HG02759 (cell line): ENCODE measurements at regions not wholly inside any gene's neighbourhood (a gene's known extent, or its start where the extent isn't known, plus 50 kb on each side); places are given as distances from the start of the nearest gene placed in this dataset.
"Not testable (repeated sequence)": the region's sequence is repeated elsewhere in the genome, so short reads cannot be mapped to it uniquely, and the experiment has no call there.

Experiments used
- ATAC-seq: cut with Tn5 transposase; IDR thresholded peaks from one replicate; pipeline ENCODE4 v1.9.1; 2021; ENCODE audit warnings: mild to moderate bottlenecking, moderate library complexity; ENCODE audit not compliant: unreplicated experiment

GRCh38 chr6:57860481-57861315 is 543.3 kb downstream of the PRIM2 start:
- ATAC-seq, result not testable (repeated sequence)

- ATAC-seq, result not testable (repeated sequence)
Observed at GRCh38 chr6:57870083-57870482, 552.7 kb downstream of the PRIM2 start.

- not testable (repeated sequence) for ATAC-seq
Observed at GRCh38 chr6:57873424-57873823, 556.0 kb downstream of the PRIM2 start.

GRCh38 chr6:57876659-57877058 is 559.2 kb downstream of the PRIM2 start:
- not testable (repeated sequence) for ATAC-seq

GRCh38 chr6:57877729-57878128 is 560.3 kb downstream of the PRIM2 start:
- not testable (repeated sequence) for ATAC-seq

GRCh38 chr6:57878792-57879191 is 561.4 kb downstream of the PRIM2 start:
- not testable (repeated sequence) for ATAC-seq

GRCh38 chr6:57898850-57899249 is 581.4 kb downstream of the PRIM2 start:
- ATAC-seq, result peak; percentile 82

- ATAC-seq, result peak; percentile 38
Observed at GRCh38 chr6:57900687-57901399, 583.4 kb downstream of the PRIM2 start.

- ATAC-seq, result not testable (repeated sequence)
Observed at GRCh38 chr6:57901445-57901844, 584.0 kb downstream of the PRIM2 start.

- ATAC-seq, result not testable (repeated sequence)
Observed at GRCh38 chr6:57904356-57904755, 586.9 kb downstream of the PRIM2 start.

GRCh38 chr6:57915300-57915699 is 597.9 kb downstream of the PRIM2 start:
- ATAC-seq, result not testable (repeated sequence)

GRCh38 chr6:57942966-57943365 is 625.5 kb downstream of the PRIM2 start:
- not testable (repeated sequence) for ATAC-seq

GRCh38 chr6:57946084-57946768 is 628.8 kb downstream of the PRIM2 start:
- not testable (repeated sequence) for ATAC-seq

- not testable (repeated sequence) for ATAC-seq
Observed at GRCh38 chr6:57946769-57947091, 629.3 kb downstream of the PRIM2 start.

GRCh38 chr6:57948481-57948880 is 631.1 kb downstream of the PRIM2 start:
- peak; percentile 56 for ATAC-seq

- not testable (repeated sequence) for ATAC-seq
Observed at GRCh38 chr6:57950430-57950829, 633.0 kb downstream of the PRIM2 start.

GRCh38 chr6:57966757-57967156 is 649.3 kb downstream of the PRIM2 start:
- not testable (repeated sequence) for ATAC-seq

- not testable (repeated sequence) for ATAC-seq
Observed at GRCh38 chr6:57971956-57972355, 654.5 kb downstream of the PRIM2 start.

- no peak for ATAC-seq
Observed at GRCh38 chr6:57974653-57975052, 657.2 kb downstream of the PRIM2 start.

GRCh38 chr6:57975127-57975526 is 657.7 kb downstream of the PRIM2 start:
- ATAC-seq, result not testable (repeated sequence)

- not testable (repeated sequence) for ATAC-seq
Observed at GRCh38 chr6:57976371-57976770, 658.9 kb downstream of the PRIM2 start.
